SJSA1 (cell line): ENCODE measurements at regions not wholly inside any gene's neighbourhood (a gene's known extent, or its start where the extent isn't known, plus 50 kb on each side); places are given as distances from the start of the nearest gene placed in this dataset.

ENCODE experiments used
- DNase-seq, 2 experiments: peaks; one replicate each; pipeline ENCODE4 v3.0.0-alpha.2; 2015 to 2020; ENCODE audit warnings: low spot score in 2 of 2, low read depth in 1 of 2
- H3K27ac ChIP-seq: fragments of 250-450 bp; sonication (Bioruptor Pico); 2 replicates; pipeline ENCODE4 v1.5.1; 2020; ENCODE audit warnings: mild to moderate bottlenecking, moderate library complexity
- H3K27me3 ChIP-seq: fragments of 250-450 bp; sonication (Bioruptor Pico); replicated peaks from 2 replicates; pipeline ENCODE4 v1.5.1; 2020; ENCODE audit warnings: mild to moderate bottlenecking, moderate library complexity
- H3K36me3 ChIP-seq: fragments of 250-450 bp; sonication (Bioruptor Pico); 2 replicates; pipeline ENCODE4 v1.5.1; 2020; ENCODE audit warnings: mild to moderate bottlenecking
- H3K4me1 ChIP-seq: fragments of 250-450 bp; sonication (Bioruptor Pico); replicated peaks from 2 replicates; pipeline ENCODE4 v1.6.1; 2021; ENCODE audit warnings: mild to moderate bottlenecking
- H3K4me3 ChIP-seq: fragments of 250-450 bp; sonication (Bioruptor Pico); 2 replicates; pipeline ENCODE4 v1.5.1; 2020; ENCODE audit warnings: mild to moderate bottlenecking
- H3K9me3 ChIP-seq: fragments of 250-450 bp; sonication (Bioruptor Pico); replicated peaks from 2 replicates; pipeline ENCODE4 v1.5.1; 2020; ENCODE audit warnings: mild to moderate bottlenecking

DNA sequence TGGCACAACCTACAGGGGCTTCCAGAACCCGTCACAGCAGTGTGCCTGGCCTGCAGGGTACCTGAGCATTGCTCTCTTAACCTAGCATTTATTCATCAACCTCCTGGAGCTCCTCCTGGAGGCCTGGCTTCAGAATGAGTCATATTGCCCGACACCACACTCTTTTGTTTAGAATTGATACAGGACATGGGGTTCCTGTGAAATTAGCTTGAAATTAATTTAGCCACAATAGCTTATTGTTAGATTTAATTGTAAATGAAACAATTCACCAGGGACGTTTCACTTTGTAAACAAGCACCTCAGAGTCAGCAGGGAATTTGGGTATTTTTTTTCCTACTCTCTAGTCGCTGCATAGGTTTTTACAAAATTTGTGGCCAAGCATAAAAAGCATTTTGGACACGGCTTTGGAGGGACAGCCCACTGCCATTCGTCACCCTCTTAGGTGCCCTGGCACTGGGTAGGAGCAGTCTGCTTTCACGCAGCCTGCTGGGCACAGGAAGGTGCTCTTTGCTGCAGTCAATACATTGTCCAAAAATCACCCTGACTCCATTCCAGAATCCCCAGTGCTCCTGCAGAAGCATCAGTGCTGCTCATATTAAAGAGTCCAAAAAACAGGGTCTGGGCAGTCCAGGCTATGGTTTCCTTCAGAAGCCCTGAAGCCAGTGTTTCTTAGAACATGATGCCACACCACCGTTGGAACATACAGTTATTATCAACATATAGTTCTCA lies 60.8 kb upstream of the MEF2A start:
- H3K27ac ChIP-seq = no peak overlapping the region
- no peaks in the 10 kb centered on the region for H3K9me3 ChIP-seq
- peaks cover 11% of the 10 kb centered on the region for H3K4me1 ChIP-seq
- H3K36me3 ChIP-seq = no peaks in the 10 kb centered on the region
- no peaks in the 10 kb centered on the region for H3K27me3 ChIP-seq
- DNase-seq = no peak
- H3K4me3 ChIP-seq = no peak overlapping the region

DNA sequence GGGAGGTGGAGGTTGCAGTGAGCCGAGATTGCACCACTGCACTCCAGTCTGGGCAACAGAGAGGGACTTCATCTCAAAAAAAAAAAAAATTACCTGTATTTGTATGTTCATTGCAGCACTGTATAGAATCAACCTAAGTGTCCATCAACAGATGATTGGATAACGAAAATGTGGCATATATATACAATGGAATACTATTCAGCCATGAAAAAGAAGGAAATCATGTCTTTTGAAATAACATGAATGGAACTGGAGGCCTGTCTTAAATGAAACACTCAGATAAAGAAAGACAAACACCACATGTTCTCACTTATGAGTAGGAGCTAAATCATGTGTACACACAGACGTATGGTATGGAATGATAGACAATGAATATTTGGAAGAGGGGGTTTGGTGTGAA lies 59.4 kb upstream of the MEF2A start:
- Histone ChIP-seq H3K27ac (no peak overlapping the region), H3K9me3 (no peaks in the 10 kb centered on the region), H3K4me1 (peaks cover 11% of the 10 kb centered on the region), H3K27me3 (no peaks in the 10 kb centered on the region), H3K4me3 (no peak overlapping the region), H3K36me3 (no peaks in the 10 kb centered on the region)
- DNase-seq = no peak

- H3K4me1 ChIP-seq = peaks cover 11% of the 10 kb centered on the region
- no peak overlapping the region for H3K27ac ChIP-seq
- no peak overlapping the region for H3K4me3 ChIP-seq
- no peaks in the 10 kb centered on the region for H3K27me3 ChIP-seq
- H3K9me3 ChIP-seq = no peaks in the 10 kb centered on the region
- DNase-seq = no peak
- H3K36me3 ChIP-seq = no peaks in the 10 kb centered on the region
Observed at GRCh38 chr15:99507016-99507503, 58.7 kb upstream of the MEF2A start.

GRCh38 chr15:99507504-99508310 lies 58.1 kb upstream of the MEF2A start:
- Histone ChIP-seq H3K27me3 (no peaks in the 10 kb centered on the region), H3K4me1 (peaks cover 11% of the 10 kb centered on the region), H3K9me3 (no peaks in the 10 kb centered on the region), H3K27ac (no peak overlapping the region), H3K36me3 (no peaks in the 10 kb centered on the region), H3K4me3 (no peak overlapping the region)
- peak in 1 of 2 experiments; percentile 40 for DNase-seq

GRCh38 chr15:99508311-99508645 lies 57.5 kb upstream of the MEF2A start:
- DNase-seq = no peak
- H3K4me1 ChIP-seq = peaks cover 11% of the 10 kb centered on the region
- no peaks in the 10 kb centered on the region for H3K9me3 ChIP-seq
- no peaks in the 10 kb centered on the region for H3K27me3 ChIP-seq
- H3K4me3 ChIP-seq = no peak overlapping the region
- no peaks in the 10 kb centered on the region for H3K36me3 ChIP-seq
- H3K27ac ChIP-seq = no peak overlapping the region

- H3K36me3 ChIP-seq = no peaks in the 10 kb centered on the region
- no peaks in the 10 kb centered on the region for H3K27me3 ChIP-seq
- H3K27ac ChIP-seq = no peak overlapping the region
- no peak overlapping the region for H3K4me3 ChIP-seq
- no peaks in the 10 kb centered on the region for H3K9me3 ChIP-seq
- H3K4me1 ChIP-seq = peaks cover 11% of the 10 kb centered on the region
- no peak for DNase-seq
Observed at GRCh38 chr15:99508852-99509251, 56.9 kb upstream of the MEF2A start.

GRCh38 chr15:99509686-99510461 lies 55.9 kb upstream of the MEF2A start:
- no peak overlapping the region for H3K4me3 ChIP-seq
- H3K4me1 ChIP-seq = peaks cover 11% of the 10 kb centered on the region
- no peaks in the 10 kb centered on the region for H3K36me3 ChIP-seq
- DNase-seq = no peak
- no peaks in the 10 kb centered on the region for H3K9me3 ChIP-seq
- H3K27ac ChIP-seq = no peak overlapping the region
- H3K27me3 ChIP-seq = no peaks in the 10 kb centered on the region

- Histone ChIP-seq H3K4me3 (no peak overlapping the region), H3K9me3 (no peaks in the 10 kb centered on the region), H3K4me1 (peaks cover 11% of the 10 kb centered on the region), H3K27me3 (no peaks in the 10 kb centered on the region), H3K27ac (no peak overlapping the region), H3K36me3 (no peaks in the 10 kb centered on the region)
- no peak for DNase-seq
Observed at GRCh38 chr15:99511531-99511865, 54.3 kb upstream of the MEF2A start.

DNA sequence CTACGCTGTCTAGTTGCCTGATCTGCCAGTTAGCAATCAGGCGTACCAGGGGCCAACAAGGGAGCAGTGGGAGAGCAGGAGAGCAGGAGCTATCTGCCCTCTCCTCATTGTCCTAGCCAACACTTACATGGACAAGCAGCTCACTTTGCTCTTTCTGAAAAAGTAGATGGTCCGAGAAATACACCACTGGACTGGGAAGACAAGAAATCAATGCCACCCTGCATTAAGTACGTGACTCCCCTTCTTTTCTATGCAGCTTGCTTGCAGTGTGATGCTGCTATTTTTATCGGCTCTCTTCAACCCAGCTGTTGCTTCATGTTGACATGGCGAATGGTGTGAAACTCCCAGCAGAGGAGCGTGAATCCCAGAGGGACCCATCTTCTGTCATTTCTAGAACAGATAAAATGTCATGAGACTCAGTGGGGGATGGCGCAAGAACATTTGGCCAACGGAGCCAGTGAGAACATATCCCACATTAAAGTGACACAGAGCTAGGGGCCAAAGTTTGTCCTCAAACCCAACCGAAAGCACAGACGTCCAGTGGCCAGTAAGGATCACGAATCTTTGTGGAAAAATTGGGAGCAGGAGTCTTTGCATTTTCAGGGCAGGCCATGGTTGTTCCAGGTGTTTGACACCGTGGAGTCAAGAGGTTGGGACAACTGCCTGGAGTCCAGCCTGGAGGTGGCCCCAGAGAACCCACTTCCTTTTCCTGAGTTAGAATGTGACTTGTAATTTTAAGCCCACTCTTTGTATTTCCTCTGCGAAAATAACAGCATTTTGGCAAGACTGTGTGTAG lies 53.7 kb upstream of the MEF2A start:
- Histone ChIP-seq H3K27me3 (no peaks in the 10 kb centered on the region), H3K4me3 (no peak overlapping the region), H3K27ac (no peak overlapping the region), H3K4me1 (peaks cover 9% of the 10 kb centered on the region), H3K36me3 (no peaks in the 10 kb centered on the region), H3K9me3 (no peaks in the 10 kb centered on the region)
- DNase-seq = no peak

DNA sequence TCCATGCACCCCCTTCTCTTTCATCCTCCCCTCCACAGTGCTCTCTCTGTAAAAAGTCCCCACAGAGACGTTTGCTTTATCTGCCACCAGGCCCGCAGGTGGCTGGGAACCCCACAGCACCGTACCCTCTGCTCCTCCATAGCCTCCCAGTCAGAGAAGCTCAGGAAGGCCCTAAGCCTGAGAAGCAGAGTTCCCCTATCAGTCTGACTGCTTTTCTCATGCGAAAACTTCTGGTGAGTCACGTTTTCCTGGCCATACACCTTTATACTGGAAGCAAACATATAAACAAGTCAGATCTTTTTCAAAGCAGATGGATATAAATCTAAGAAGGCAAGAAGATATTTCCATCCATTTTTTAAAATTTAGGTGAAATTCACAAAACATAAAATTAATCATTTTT lies 51.5 kb upstream of the MEF2A start:
- no peaks in the 10 kb centered on the region for H3K9me3 ChIP-seq
- no peak overlapping the region for H3K27ac ChIP-seq
- no peaks in the 10 kb centered on the region for H3K27me3 ChIP-seq
- H3K4me3 ChIP-seq = no peak overlapping the region
- no peaks in the 10 kb centered on the region for H3K36me3 ChIP-seq
- no peak for DNase-seq
- no peaks in the 10 kb centered on the region for H3K4me1 ChIP-seq
